ENCODE measurements at regions not wholly inside any gene's neighbourhood (a gene's known extent, or its start where the extent isn't known, plus 50 kb on each side); places are given as distances from the start of the nearest gene placed in this dataset.

- Histone ChIP-seq H3K27me3 (ENCODE audit: insufficient read depth, low read length) (no peaks in the 10 kb centered on the region), H3K4me3 (ENCODE audit: low read length in 2 of 2) (no peak overlapping the region), H3K27ac (ENCODE audit: low read depth, low read length) (no peak overlapping the region), H3K9me3 (ENCODE audit: control insufficient read depth in 1 of 2, low read length in 2 of 2) (no peaks in the 10 kb centered on the region), H3K4me1 (ENCODE audit: insufficient read depth, low read length) (no peaks in the 10 kb centered on the region), H3K36me3 (ENCODE audit: insufficient read depth, low read length) (no peaks in the 10 kb centered on the region)
- Mint-ChIP-seq H3K4me1 (peaks cover 0 to 4% (median 0%) of the 10 kb centered on the region in 4 donors), H3K27me3 (peaks cover 3% of the 10 kb centered on the region in 2 donors), H3K27ac (no peak overlapping the region), H3K36me3 (no peaks in the 10 kb centered on the region), H3K4me3 (no peak overlapping the region), H3K9me3 (peaks cover 0 to 2% (median under 1%) of the 10 kb centered on the region in 8 donors)
- no peak for DNase-seq
- intact Hi-C loops (cut with micrococcal nuclease) = no loop called here
- ChIA-PET CTCF (ENCODE audit: partially characterized antibody) (interaction anchor here (0.5 to 1.9 kb wide), 2 partner anchors 10 to 219 kb away, joined by 3 to 4 read pairs; no protein-coding TSS in a partner anchor), POLR2A (ENCODE audit: partially characterized antibody) (no interaction called here)
Observed at GRCh38 chr6:22027040-22027725, 269.7 kb downstream of the PRL start.

- Histone ChIP-seq H3K27ac (ENCODE audit: low read depth, low read length) (no peak overlapping the region), H3K4me3 (ENCODE audit: low read length in 2 of 2) (no peak overlapping the region), H3K36me3 (ENCODE audit: insufficient read depth, low read length) (no peaks in the 10 kb centered on the region), H3K27me3 (ENCODE audit: insufficient read depth, low read length) (no peaks in the 10 kb centered on the region), H3K9me3 (ENCODE audit: control insufficient read depth in 1 of 2, low read length in 2 of 2) (no peaks in the 10 kb centered on the region), H3K4me1 (ENCODE audit: insufficient read depth, low read length) (no peaks in the 10 kb centered on the region)
- Mint-ChIP-seq H3K4me1 (peaks cover 0 to 4% (median 0%) of the 10 kb centered on the region in 4 donors), H3K4me3 (no peak overlapping the region), H3K36me3 (no peaks in the 10 kb centered on the region), H3K27me3 (peaks cover 3% of the 10 kb centered on the region in 2 donors), H3K9me3 (peaks cover 0 to 2% (median 0%) of the 10 kb centered on the region in 8 donors), H3K27ac (no peak overlapping the region)
- ChIA-PET CTCF (ENCODE audit: partially characterized antibody) (no interaction called here), POLR2A (ENCODE audit: partially characterized antibody) (no interaction called here)
- no peak for DNase-seq
- intact Hi-C loops (cut with micrococcal nuclease) = no loop called here
Observed at GRCh38 chr6:22028403-22029090, 268.3 kb downstream of the PRL start.

GRCh38 chr6:22029171-22029570, 267.7 kb downstream of the PRL start:
- Mint-ChIP-seq H3K27me3 (peaks cover 3% of the 10 kb centered on the region in 2 donors), H3K4me1 (peaks cover 0 to 4% (median 0%) of the 10 kb centered on the region in 4 donors), H3K4me3 (no peak overlapping the region), H3K36me3 (no peaks in the 10 kb centered on the region), H3K9me3 (peaks cover 0 to 2% (median 0%) of the 10 kb centered on the region in 8 donors), H3K27ac (no peak overlapping the region)
- H3K27me3 ChIP-seq (ENCODE audit: insufficient read depth, low read length) = no peaks in the 10 kb centered on the region
- H3K27ac ChIP-seq (ENCODE audit: low read depth, low read length) = no peak overlapping the region
- no peak overlapping the region for H3K4me3 ChIP-seq (ENCODE audit: low read length in 2 of 2)
- H3K36me3 ChIP-seq (ENCODE audit: insufficient read depth, low read length) = no peaks in the 10 kb centered on the region
- intact Hi-C loops (cut with micrococcal nuclease) = no loop called here
- POLR2A ChIA-PET (ENCODE audit: partially characterized antibody) = no interaction called here
- H3K9me3 ChIP-seq (ENCODE audit: control insufficient read depth in 1 of 2, low read length in 2 of 2) = no peaks in the 10 kb centered on the region
- no peaks in the 10 kb centered on the region for H3K4me1 ChIP-seq (ENCODE audit: insufficient read depth, low read length)
- CTCF ChIA-PET (ENCODE audit: partially characterized antibody) = no interaction called here
- no peak for DNase-seq

- ChIA-PET POLR2A (ENCODE audit: partially characterized antibody) (no interaction called here), CTCF (ENCODE audit: partially characterized antibody) (no interaction called here)
- peaks cover 0 to under 1% of the 10 kb centered on the region in 2 donors for H3K27me3 Mint-ChIP-seq
- no peaks in the 10 kb centered on the region for H3K36me3 ChIP-seq (ENCODE audit: insufficient read depth, low read length)
- H3K9me3 Mint-ChIP-seq = peaks cover 0 to 2% (median under 1%) of the 10 kb centered on the region in 8 donors
- H3K4me1 ChIP-seq (ENCODE audit: insufficient read depth, low read length) = no peaks in the 10 kb centered on the region
- H3K4me3 Mint-ChIP-seq = no peak overlapping the region
- H3K4me3 ChIP-seq (ENCODE audit: low read length in 2 of 2) = no peak overlapping the region
- H3K27me3 ChIP-seq (ENCODE audit: insufficient read depth, low read length) = no peaks in the 10 kb centered on the region
- H3K4me1 Mint-ChIP-seq = peaks cover 0 to 4% (median 0%) of the 10 kb centered on the region in 4 donors
- H3K27ac ChIP-seq (ENCODE audit: low read depth, low read length) = no peak overlapping the region
- intact Hi-C loops (cut with micrococcal nuclease) = no loop called here
- no peaks in the 10 kb centered on the region for H3K36me3 Mint-ChIP-seq
- H3K9me3 ChIP-seq (ENCODE audit: control insufficient read depth in 1 of 2, low read length in 2 of 2) = no peaks in the 10 kb centered on the region
- no peak overlapping the region for H3K27ac Mint-ChIP-seq
- DNase-seq = no peak
Observed at GRCh38 chr6:22030730-22031619, 265.9 kb downstream of the PRL start.

DNA sequence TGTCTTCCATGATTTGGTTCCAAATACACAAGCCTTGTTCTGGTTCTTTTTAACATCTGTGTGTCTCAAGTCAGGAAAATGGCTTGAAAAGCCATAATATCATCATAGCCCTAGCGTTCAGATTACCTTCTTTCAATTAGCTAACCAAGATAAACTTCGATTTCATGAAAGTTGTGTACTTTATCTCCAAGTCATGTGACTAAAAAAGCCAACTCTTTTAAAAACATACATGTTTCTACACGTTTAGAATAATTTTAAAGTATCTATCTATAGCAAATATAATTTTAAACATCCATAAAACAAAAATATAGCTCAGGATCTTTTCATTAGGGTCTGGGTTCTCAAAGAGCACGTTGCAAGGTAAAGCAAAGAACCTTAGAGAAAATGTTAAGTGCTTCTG, 261.1 kb downstream of the PRL start:
- no peak for DNase-seq
- no peaks in the 10 kb centered on the region for H3K36me3 Mint-ChIP-seq
- Histone ChIP-seq H3K4me3 (ENCODE audit: low read length in 2 of 2) (no peak overlapping the region), H3K27me3 (ENCODE audit: insufficient read depth, low read length) (no peaks in the 10 kb centered on the region), H3K9me3 (ENCODE audit: control insufficient read depth in 1 of 2, low read length in 2 of 2) (no peaks in the 10 kb centered on the region), H3K27ac (ENCODE audit: low read depth, low read length) (no peak overlapping the region), H3K4me1 (ENCODE audit: insufficient read depth, low read length) (no peaks in the 10 kb centered on the region), H3K36me3 (ENCODE audit: insufficient read depth, low read length) (no peaks in the 10 kb centered on the region)
- CTCF ChIA-PET (ENCODE audit: partially characterized antibody) = interaction anchor here (0.6 to 1.3 kb wide), 2 partner anchors 13 to 45 kb away, joined by 3 read pairs; no protein-coding TSS in a partner anchor
- H3K27ac Mint-ChIP-seq = no peak overlapping the region
- intact Hi-C loops (cut with micrococcal nuclease) = no loop called here
- no peaks in the 10 kb centered on the region for H3K4me1 Mint-ChIP-seq
- no peak overlapping the region for H3K4me3 Mint-ChIP-seq
- POLR2A ChIA-PET (ENCODE audit: partially characterized antibody) = no interaction called here
- no peaks in the 10 kb centered on the region for H3K27me3 Mint-ChIP-seq
- H3K9me3 Mint-ChIP-seq = peaks cover 0 to 14% (median 2%) of the 10 kb centered on the region in 8 donors

GRCh38 chr6:22036275-22036674, 260.6 kb downstream of the PRL start:
- Mint-ChIP-seq H3K27ac (no peak overlapping the region), H3K9me3 (peaks cover 0 to 18% (median 4%) of the 10 kb centered on the region in 8 donors), H3K4me3 (no peak overlapping the region), H3K27me3 (no peaks in the 10 kb centered on the region), H3K36me3 (no peaks in the 10 kb centered on the region), H3K4me1 (no peaks in the 10 kb centered on the region)
- no peak overlapping the region for H3K4me3 ChIP-seq (ENCODE audit: low read length in 2 of 2)
- DNase-seq = no peak
- ChIA-PET CTCF (ENCODE audit: partially characterized antibody) (interaction anchor here (1.3 kb wide), 1 partner anchor 13 kb away, joined by 3 read pairs; no protein-coding TSS in a partner anchor), POLR2A (ENCODE audit: partially characterized antibody) (no interaction called here)
- intact Hi-C loops (cut with micrococcal nuclease) = no loop called here
- H3K36me3 ChIP-seq (ENCODE audit: insufficient read depth, low read length) = no peaks in the 10 kb centered on the region
- no peaks in the 10 kb centered on the region for H3K9me3 ChIP-seq (ENCODE audit: control insufficient read depth in 1 of 2, low read length in 2 of 2)
- H3K27ac ChIP-seq (ENCODE audit: low read depth, low read length) = no peak overlapping the region
- no peaks in the 10 kb centered on the region for H3K27me3 ChIP-seq (ENCODE audit: insufficient read depth, low read length)
- no peaks in the 10 kb centered on the region for H3K4me1 ChIP-seq (ENCODE audit: insufficient read depth, low read length)

DNA sequence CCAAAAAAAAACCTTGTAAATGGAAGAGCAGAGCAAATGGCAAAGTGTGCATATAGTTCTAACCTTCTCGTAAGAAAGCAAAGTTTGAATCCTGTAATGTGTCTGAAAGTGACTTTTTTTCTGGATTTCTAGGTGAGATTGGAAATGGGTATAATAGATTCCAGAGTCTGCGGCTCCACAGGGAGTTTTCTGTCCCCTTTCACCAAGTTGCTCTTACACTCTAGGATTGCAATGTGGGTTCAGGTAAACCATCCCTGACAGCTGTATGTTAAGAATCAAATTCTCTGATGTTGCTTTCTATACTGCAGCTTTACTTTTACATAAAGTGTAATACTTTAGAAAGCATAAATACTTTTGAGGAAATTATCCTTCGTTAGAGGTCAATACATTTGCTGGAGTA, 260.1 kb downstream of the PRL start:
- no peaks in the 10 kb centered on the region for H3K4me1 ChIP-seq (ENCODE audit: insufficient read depth, low read length)
- no peak for DNase-seq
- CTCF ChIA-PET (ENCODE audit: partially characterized antibody) = no interaction called here
- intact Hi-C loops (cut with micrococcal nuclease) = no loop called here
- POLR2A ChIA-PET (ENCODE audit: partially characterized antibody) = no interaction called here
- H3K27me3 Mint-ChIP-seq = no peaks in the 10 kb centered on the region
- H3K4me1 Mint-ChIP-seq = no peaks in the 10 kb centered on the region
- H3K27ac ChIP-seq (ENCODE audit: low read depth, low read length) = no peak overlapping the region
- H3K36me3 ChIP-seq (ENCODE audit: insufficient read depth, low read length) = no peaks in the 10 kb centered on the region
- H3K4me3 ChIP-seq (ENCODE audit: low read length in 2 of 2) = no peak overlapping the region
- H3K27me3 ChIP-seq (ENCODE audit: insufficient read depth, low read length) = no peaks in the 10 kb centered on the region
- no peak overlapping the region for H3K4me3 Mint-ChIP-seq
- H3K27ac Mint-ChIP-seq = no peak overlapping the region
- no peaks in the 10 kb centered on the region for H3K9me3 ChIP-seq (ENCODE audit: control insufficient read depth in 1 of 2, low read length in 2 of 2)
- H3K9me3 Mint-ChIP-seq = peaks cover 0 to 18% (median 4%) of the 10 kb centered on the region in 8 donors
- H3K36me3 Mint-ChIP-seq = no peaks in the 10 kb centered on the region
